ENCODE measurements at regions not wholly inside any gene's neighbourhood (a gene's known extent, or its start where the extent isn't known, plus 50 kb on each side); places are given as distances from the start of the nearest gene placed in this dataset.

- TF ChIP-seq POLR2A (IDR thresholded peaks at IDR 0.05) (no peak), CTCF (IDR thresholded peaks at IDR 0.05) (no peak)
Observed at GRCh38 chr12:76144245-76144549, 59.7 kb upstream of the NAP1L1 start.
